Activated T-helper 2 cell treated with anti-CD3 and anti-CD28 coated beads, Interferon-gamma antibody, Interleukin-2, Interleukin-4, amounts not matched to agents 10 μg/mL and 5 μg/mL and 100 μg/mL, durations not matched to agents 14 hours and 24 hours and 36 hours (primary cell): ENCODE measurements at regions not wholly inside any gene's neighbourhood (a gene's known extent, or its start where the extent isn't known, plus 50 kb on each side); places are given as distances from the start of the nearest gene placed in this dataset.

ENCODE experiments used
- DNase-seq: peaks from one replicate; pipeline ENCODE4 v3.0.0; 2021; ENCODE audit warnings: low spot score
- H3K27ac Mint-ChIP-seq: one replicate; pipeline ENCODE4 v1.8.0; 2021; ENCODE audit warnings: mixed read lengths
- H3K27me3 Mint-ChIP-seq: one replicate; pipeline ENCODE4 v1.8.0; 2021; ENCODE audit warnings: low read depth, mixed read lengths
- H3K36me3 Mint-ChIP-seq: one replicate; pipeline ENCODE4 v1.8.0; 2021; ENCODE audit warnings: low read depth, mixed read lengths
- H3K4me1 Mint-ChIP-seq: one replicate; pipeline ENCODE4 v1.8.0; 2021; ENCODE audit warnings: low read depth, mixed read lengths
- H3K4me3 Mint-ChIP-seq: one replicate; pipeline ENCODE4 v1.8.0; 2021; ENCODE audit warnings: low read depth, mild to moderate bottlenecking, moderate library complexity, mixed read lengths
- H3K9me3 Mint-ChIP-seq: one replicate; pipeline ENCODE4 v1.8.0; 2021; ENCODE audit warnings: mixed read lengths
- intact Hi-C: fragments of 100-400 bp; cut with micrococcal nuclease; formaldehyde crosslinking; loops from one replicate; pipeline ENCODE4 v1.15.1; 2023

DNA sequence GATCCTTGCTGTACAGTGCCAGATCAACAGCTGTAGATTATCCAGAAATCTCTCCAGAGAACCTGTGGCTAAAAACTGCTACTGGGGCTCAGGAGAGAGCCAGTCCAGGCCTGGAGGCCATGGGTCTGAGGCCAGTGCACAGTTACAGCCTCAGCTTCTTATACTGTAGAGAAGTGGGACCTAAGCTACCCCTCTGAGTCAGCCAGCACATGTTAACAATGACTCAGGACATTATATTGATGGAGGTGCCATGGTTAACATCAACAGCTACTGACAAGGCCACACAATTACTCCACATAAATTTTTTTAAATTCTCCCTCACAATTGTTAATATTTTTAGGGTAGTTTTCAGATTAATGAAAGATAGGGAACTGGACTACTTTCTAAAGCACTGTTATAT is 138.5 kb downstream of the RBM26 start:
- no peaks in the 10 kb centered on the region for H3K36me3 Mint-ChIP-seq
- DNase-seq: no peak
- no peak overlapping the region for H3K27ac Mint-ChIP-seq
- no peaks in the 10 kb centered on the region for H3K4me1 Mint-ChIP-seq
- intact Hi-C loops: no loop called here
- peaks cover 13% of the 10 kb centered on the region for H3K27me3 Mint-ChIP-seq
- no peaks in the 10 kb centered on the region for H3K9me3 Mint-ChIP-seq
- H3K4me3 Mint-ChIP-seq: no peak overlapping the region

DNA sequence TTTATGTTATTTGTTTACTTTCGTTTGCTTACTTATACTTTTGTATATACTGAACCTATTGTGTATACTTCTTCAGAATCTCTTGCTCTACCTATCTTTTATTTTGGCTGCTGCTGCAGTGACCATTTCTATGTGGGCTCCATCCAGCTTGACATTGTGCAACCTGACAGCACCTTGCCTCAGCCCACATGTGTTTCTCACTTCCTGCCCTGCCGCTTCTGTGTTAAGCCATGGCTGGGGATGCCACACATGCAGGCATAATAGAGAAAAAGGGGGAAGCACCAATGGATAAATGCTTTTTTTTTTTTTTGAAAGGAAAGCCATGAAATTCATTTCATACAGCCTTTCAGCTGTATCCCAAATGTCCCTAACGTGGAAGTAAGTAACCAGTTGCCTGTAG is 147.6 kb downstream of the RBM26 start:
- Mint-ChIP-seq H3K27me3 (peaks cover 10% of the 10 kb centered on the region), H3K9me3 (no peaks in the 10 kb centered on the region), H3K4me1 (peaks cover 5% of the 10 kb centered on the region), H3K4me3 (no peak overlapping the region), H3K27ac (no peak overlapping the region), H3K36me3 (no peaks in the 10 kb centered on the region)
- DNase-seq: no peak
- intact Hi-C loops: no loop called here

DNA sequence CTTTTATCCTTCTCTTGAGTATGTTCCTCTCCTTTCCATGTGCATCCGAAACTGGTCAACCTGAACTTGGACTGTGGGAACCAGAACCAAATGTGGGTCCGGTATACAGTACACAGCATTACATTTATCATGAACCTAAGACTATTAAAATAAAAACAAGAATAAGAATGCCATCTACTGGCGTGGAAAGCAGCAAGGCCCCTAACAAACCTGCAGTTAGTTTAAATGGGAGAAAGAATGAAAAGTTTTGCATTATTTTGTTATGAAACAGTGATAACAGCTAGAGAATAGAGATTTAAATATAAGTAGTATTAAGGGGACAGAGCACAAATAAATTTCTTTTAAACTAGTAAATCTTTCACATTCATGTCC is 159.5 kb downstream of the RBM26 start:
- no peaks in the 10 kb centered on the region for H3K36me3 Mint-ChIP-seq
- H3K9me3 Mint-ChIP-seq: no peaks in the 10 kb centered on the region
- H3K4me1 Mint-ChIP-seq: no peaks in the 10 kb centered on the region
- peaks cover 17% of the 10 kb centered on the region for H3K27me3 Mint-ChIP-seq
- no peak overlapping the region for H3K4me3 Mint-ChIP-seq
- intact Hi-C loops: no loop called here
- no peak overlapping the region for H3K27ac Mint-ChIP-seq
- DNase-seq: no peak

DNA sequence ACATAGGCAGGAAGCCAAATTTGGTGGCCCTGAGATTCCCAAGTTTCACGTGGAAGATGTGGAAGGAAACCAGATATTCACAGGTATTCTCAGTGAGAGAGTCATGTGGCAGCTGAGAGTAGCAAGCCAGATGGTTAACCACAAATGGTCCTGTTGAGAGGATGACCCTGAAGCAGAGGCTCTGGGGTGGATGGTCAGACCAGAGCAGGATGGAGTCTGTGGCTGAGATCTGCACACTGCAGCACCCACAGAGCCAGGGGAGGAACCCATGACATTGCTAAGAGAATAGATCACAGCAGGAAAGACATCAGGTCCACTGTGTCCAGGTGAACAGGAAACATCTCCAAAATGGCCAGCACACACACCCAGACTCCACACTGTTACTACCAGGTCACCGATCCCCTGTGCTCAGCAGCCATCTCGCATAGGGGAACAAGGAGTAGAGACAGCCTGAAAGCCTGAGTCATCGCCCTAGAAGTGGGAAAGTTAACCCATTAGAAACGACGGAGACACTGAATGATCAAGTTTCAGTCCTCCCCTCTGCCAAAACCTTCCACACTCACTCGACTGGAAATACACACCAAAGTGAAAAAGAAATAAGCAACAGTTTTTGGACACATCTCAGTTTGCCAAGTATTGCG is 160.0 kb downstream of the RBM26 start:
- Mint-ChIP-seq H3K27ac (no peak overlapping the region), H3K36me3 (no peaks in the 10 kb centered on the region), H3K27me3 (peaks cover 20% of the 10 kb centered on the region), H3K4me3 (no peak overlapping the region), H3K4me1 (no peaks in the 10 kb centered on the region), H3K9me3 (no peaks in the 10 kb centered on the region)
- intact Hi-C loops: no loop called here
- no peak for DNase-seq

DNA sequence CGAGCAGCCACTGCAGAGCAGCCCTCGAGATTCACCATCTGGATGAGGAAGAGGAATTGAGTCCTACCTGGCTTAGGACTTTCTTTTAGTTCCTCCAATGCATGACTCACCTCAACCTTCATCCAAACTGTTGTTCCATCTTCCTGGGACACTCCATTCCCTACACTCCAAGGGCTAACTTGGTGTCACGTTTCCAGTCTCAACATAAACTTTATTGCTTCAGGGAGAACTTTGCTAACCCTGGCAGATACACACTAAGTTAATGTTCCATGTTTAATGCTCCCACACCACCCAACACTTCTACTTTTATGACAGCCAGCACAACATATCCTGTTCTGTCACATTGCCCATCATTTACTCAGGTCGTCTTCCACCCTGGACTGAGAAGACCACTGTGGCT is 164.4 kb downstream of the RBM26 start:
- Mint-ChIP-seq H3K4me3 (no peak overlapping the region), H3K4me1 (no peaks in the 10 kb centered on the region), H3K36me3 (no peaks in the 10 kb centered on the region), H3K27me3 (peaks cover 21% of the 10 kb centered on the region), H3K9me3 (no peaks in the 10 kb centered on the region), H3K27ac (no peak overlapping the region)
- intact Hi-C loops: no loop called here
- DNase-seq: no peak

GRCh38 chr13:79237981-79238380 is 168.1 kb downstream of the RBM26 start:
- peaks cover 21% of the 10 kb centered on the region for H3K27me3 Mint-ChIP-seq
- H3K4me3 Mint-ChIP-seq: no peak overlapping the region
- no peaks in the 10 kb centered on the region for H3K9me3 Mint-ChIP-seq
- DNase-seq: no peak
- intact Hi-C loops: no loop called here
- no peak overlapping the region for H3K27ac Mint-ChIP-seq
- H3K4me1 Mint-ChIP-seq: no peaks in the 10 kb centered on the region
- H3K36me3 Mint-ChIP-seq: no peaks in the 10 kb centered on the region

- intact Hi-C loops: loop anchor here (5.0 kb wide), 1 partner anchor 35 kb away; no protein-coding TSS in a partner anchor
- no peak overlapping the region for H3K4me3 Mint-ChIP-seq
- H3K36me3 Mint-ChIP-seq: no peaks in the 10 kb centered on the region
- no peaks in the 10 kb centered on the region for H3K9me3 Mint-ChIP-seq
- no peaks in the 10 kb centered on the region for H3K4me1 Mint-ChIP-seq
- H3K27me3 Mint-ChIP-seq: peaks cover 8% of the 10 kb centered on the region
- DNase-seq: no peak
- no peak overlapping the region for H3K27ac Mint-ChIP-seq
These were observed 174.2 kb downstream of the RBM26 start for GRCh38 chr13:79231887-79232286.

GRCh38 chr13:79229761-79230160 is 176.3 kb downstream of the RBM26 start:
- no peak for DNase-seq
- H3K4me1 Mint-ChIP-seq: no peaks in the 10 kb centered on the region
- intact Hi-C loops: loop anchor here (5.0 kb wide), 1 partner anchor 32 kb away; no protein-coding TSS in a partner anchor
- no peak overlapping the region for H3K27ac Mint-ChIP-seq
- H3K27me3 Mint-ChIP-seq: peaks cover 14% of the 10 kb centered on the region
- H3K36me3 Mint-ChIP-seq: no peaks in the 10 kb centered on the region
- H3K4me3 Mint-ChIP-seq: no peak overlapping the region
- no peaks in the 10 kb centered on the region for H3K9me3 Mint-ChIP-seq

- no peaks in the 10 kb centered on the region for H3K4me1 Mint-ChIP-seq
- peaks cover 20% of the 10 kb centered on the region for H3K27me3 Mint-ChIP-seq
- H3K36me3 Mint-ChIP-seq: no peaks in the 10 kb centered on the region
- intact Hi-C loops: no loop called here
- DNase-seq: no peak
- no peak overlapping the region for H3K27ac Mint-ChIP-seq
- H3K9me3 Mint-ChIP-seq: no peaks in the 10 kb centered on the region
- H3K4me3 Mint-ChIP-seq: no peak overlapping the region
These were observed 177.1 kb downstream of the RBM26 start for GRCh38 chr13:79228972-79229371.

- intact Hi-C loops: no loop called here
These were observed 178.6 kb downstream of the RBM26 start for GRCh38 chr13:79227418-79227817.

DNA sequence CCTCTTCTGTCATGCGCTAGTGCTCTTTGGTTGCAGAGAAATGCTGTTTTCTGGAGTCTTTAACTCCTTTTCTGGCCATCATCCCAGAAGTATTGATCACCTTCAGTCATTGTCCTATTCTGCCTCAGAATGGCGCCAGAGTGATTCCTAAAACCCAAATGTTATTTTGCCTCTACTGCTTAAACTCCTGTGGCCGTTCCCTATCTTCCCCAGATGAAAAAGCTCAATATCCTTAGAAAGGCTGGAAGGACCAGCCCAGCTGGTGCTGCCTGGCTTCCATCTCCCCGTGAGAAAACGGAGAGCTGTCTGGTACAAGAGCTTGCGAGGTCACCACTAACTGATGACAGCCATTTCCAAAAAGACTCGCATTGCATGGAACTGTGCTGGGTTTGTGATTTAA is 179.1 kb downstream of the RBM26 start:
- H3K4me3 Mint-ChIP-seq: no peak overlapping the region
- DNase-seq: no peak
- intact Hi-C loops: no loop called here
- peaks cover 25% of the 10 kb centered on the region for H3K27me3 Mint-ChIP-seq
- H3K4me1 Mint-ChIP-seq: no peaks in the 10 kb centered on the region
- no peak overlapping the region for H3K27ac Mint-ChIP-seq
- no peaks in the 10 kb centered on the region for H3K36me3 Mint-ChIP-seq
- H3K9me3 Mint-ChIP-seq: no peaks in the 10 kb centered on the region

More at GRCh38 chr13:79227418-79227817, 178.6 kb downstream of the RBM26 start:
- Mint-ChIP-seq H3K4me3 (no peak overlapping the region), H3K36me3 (no peaks in the 10 kb centered on the region), H3K4me1 (no peaks in the 10 kb centered on the region), H3K27me3 (peaks cover 25% of the 10 kb centered on the region), H3K9me3 (no peaks in the 10 kb centered on the region), H3K27ac (no peak overlapping the region)
- no peak for DNase-seq

DNA sequence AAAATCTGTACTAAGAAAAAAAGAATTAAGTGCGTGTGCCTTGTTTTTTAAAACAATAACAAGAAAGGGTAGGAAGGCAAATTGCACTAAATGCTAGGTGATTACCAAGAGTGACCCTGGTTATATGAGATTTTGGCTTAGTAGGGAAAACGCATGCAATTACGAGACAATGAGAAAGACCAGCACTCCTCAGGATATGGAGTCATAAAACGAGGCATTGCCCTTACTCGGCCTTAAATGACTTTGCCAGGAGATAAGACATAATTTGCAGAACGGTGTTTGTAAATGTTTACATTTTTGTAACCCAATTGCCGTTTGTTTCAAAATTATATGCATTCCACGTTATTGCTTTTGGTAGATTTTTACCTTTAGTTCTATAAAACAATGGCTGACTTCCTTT is 179.8 kb downstream of the RBM26 start:
- Mint-ChIP-seq H3K27me3 (peaks cover 25% of the 10 kb centered on the region), H3K27ac (no peak overlapping the region), H3K36me3 (no peaks in the 10 kb centered on the region), H3K4me1 (no peaks in the 10 kb centered on the region), H3K9me3 (no peaks in the 10 kb centered on the region), H3K4me3 (no peak overlapping the region)
- DNase-seq: no peak
- intact Hi-C loops: no loop called here

DNA sequence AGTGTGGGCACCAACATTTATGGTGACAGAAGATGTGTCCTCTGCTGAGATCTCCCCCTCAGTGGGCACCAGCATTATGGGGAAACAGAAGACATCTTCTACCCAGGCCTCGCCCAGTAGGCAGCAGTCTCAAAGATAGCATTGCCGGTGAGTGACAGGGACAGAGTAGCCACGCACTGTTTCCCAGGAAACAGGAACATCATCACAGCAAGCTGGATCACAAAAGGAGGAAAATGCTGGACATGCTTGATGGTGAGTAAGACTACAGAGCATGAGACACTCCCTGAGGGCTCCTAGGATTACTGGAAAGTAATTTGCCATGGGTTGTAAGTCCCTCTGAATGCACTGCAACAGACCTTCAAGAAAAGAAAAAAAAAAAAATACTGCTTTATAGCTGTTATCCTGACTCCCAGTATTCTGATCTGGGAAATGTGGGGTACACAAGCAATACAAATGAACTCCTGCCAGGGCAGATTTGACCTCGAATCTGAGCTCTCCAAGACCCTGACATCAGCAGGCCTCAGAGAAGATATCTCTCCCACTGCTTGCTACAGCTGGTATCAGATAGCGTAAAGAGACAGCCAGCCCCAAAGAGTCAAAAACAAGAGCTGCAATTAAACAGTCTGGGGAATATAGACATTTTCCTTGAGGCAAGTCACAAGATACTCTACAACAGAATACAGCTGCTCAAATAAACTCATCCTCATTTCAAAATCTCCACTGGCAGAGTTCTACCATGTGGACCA is 180.4 kb downstream of the RBM26 start:
- Mint-ChIP-seq H3K27ac (no peak overlapping the region), H3K36me3 (no peaks in the 10 kb centered on the region)

More for the DNA sequence above, 180.4 kb downstream of the RBM26 start:
- no peaks in the 10 kb centered on the region for H3K4me1 Mint-ChIP-seq
- no peak overlapping the region for H3K4me3 Mint-ChIP-seq
- H3K9me3 Mint-ChIP-seq: no peaks in the 10 kb centered on the region
- H3K27me3 Mint-ChIP-seq: peaks cover 25% of the 10 kb centered on the region
- DNase-seq: no peak
- intact Hi-C loops: no loop called here
